DOHH2 (cell line): ENCODE measurements at regions not wholly inside any gene's neighbourhood (a gene's known extent, or its start where the extent isn't known, plus 50 kb on each side); places are given as distances from the start of the nearest gene placed in this dataset.

Experiments used
- EZH2phosphoT487 ChIP-seq: fragments of 200-600 bp; sonication (generic); IDR thresholded peaks from 2 replicates; pipeline ENCODE4 v1.6.1; 2017; ENCODE audit warnings: borderline replicate concordance, mild to moderate bottlenecking, antibody characterized with exemption, low read length, moderate library complexity, mixed read lengths
- TF ChIP-seq, protein P1 (sequence below): fragments of 200-600 bp; sonication (generic); IDR thresholded peaks from one replicate; pipeline ENCODE4 v1.5.1; 2014; ENCODE audit warnings: antibody characterized with exemption, mild to moderate bottlenecking, low read depth, low read length; ENCODE audit not compliant: poor library complexity, severe bottlenecking

DNA sequence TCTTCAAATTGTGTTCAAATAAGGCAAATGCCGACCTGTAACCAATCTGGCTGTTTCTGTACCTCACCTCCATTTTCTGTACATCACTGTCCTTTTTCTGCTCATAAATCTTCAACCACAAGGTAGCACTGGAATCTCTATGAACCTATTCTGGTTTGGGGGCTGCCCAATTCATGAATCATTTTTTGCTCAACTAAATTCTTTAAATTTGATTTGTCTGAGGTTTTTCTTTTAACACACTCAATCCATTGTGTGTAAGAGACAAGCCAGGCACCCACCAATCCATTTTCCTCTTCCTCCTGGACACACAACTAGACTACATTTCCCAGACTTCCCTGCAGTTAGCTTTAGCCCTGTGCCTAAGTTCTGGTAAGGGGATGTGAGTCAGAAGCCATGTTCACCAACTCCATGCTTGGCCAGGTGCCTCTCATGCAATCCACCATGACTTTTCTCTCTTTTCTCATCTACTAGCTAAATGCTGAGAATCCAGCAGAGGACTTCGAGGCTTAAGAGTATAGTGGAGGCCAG is 193.2 kb upstream of the KLF3 start:
- TF ChIP-seq, protein P1, sequence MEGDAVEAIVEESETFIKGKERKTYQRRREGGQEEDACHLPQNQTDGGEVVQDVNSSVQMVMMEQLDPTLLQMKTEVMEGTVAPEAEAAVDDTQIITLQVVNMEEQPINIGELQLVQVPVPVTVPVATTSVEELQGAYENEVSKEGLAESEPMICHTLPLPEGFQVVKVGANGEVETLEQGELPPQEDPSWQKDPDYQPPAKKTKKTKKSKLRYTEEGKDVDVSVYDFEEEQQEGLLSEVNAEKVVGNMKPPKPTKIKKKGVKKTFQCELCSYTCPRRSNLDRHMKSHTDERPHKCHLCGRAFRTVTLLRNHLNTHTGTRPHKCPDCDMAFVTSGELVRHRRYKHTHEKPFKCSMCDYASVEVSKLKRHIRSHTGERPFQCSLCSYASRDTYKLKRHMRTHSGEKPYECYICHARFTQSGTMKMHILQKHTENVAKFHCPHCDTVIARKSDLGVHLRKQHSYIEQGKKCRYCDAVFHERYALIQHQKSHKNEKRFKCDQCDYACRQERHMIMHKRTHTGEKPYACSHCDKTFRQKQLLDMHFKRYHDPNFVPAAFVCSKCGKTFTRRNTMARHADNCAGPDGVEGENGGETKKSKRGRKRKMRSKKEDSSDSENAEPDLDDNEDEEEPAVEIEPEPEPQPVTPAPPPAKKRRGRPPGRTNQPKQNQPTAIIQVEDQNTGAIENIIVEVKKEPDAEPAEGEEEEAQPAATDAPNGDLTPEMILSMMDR: no peak
- TF ChIP-seq EZH2phosphoT487: no peak
